Gastrocnemius medialis (tissue), 4 donors: ENCODE measurements at regions not wholly inside any gene's neighbourhood (a gene's known extent, or its start where the extent isn't known, plus 50 kb on each side); places are given as distances from the start of the nearest gene placed in this dataset.

Source experiments
- POLR2A ChIP-seq, 2 donors: fragments of 450-650 bp; IDR thresholded peaks; one replicate each; pipeline ENCODE4 v1.6.1; 2017; ENCODE audit warnings: antibody characterized with exemption in 2 of 2, mild to moderate bottlenecking in 2 of 2, moderate library complexity in 2 of 2
- TF ChIP-seq, protein P1 (sequence below), 5 experiments: fragments of 450-650 bp in 3 of 5; fragments of 200-600 bp in 2 of 5; sonication (generic) in 2 of 5; IDR thresholded peaks in 4 of 5; conservative IDR thresholded peaks in 1 of 5; 1 replicate in 4 of 5; 2 replicates in 1 of 5; pipeline ENCODE4 v1.5.1; 2016 to 2019; ENCODE audit warnings: antibody characterized with exemption in 5 of 5, mild to moderate bottlenecking in 3 of 5, moderate library complexity in 3 of 5

DNA sequence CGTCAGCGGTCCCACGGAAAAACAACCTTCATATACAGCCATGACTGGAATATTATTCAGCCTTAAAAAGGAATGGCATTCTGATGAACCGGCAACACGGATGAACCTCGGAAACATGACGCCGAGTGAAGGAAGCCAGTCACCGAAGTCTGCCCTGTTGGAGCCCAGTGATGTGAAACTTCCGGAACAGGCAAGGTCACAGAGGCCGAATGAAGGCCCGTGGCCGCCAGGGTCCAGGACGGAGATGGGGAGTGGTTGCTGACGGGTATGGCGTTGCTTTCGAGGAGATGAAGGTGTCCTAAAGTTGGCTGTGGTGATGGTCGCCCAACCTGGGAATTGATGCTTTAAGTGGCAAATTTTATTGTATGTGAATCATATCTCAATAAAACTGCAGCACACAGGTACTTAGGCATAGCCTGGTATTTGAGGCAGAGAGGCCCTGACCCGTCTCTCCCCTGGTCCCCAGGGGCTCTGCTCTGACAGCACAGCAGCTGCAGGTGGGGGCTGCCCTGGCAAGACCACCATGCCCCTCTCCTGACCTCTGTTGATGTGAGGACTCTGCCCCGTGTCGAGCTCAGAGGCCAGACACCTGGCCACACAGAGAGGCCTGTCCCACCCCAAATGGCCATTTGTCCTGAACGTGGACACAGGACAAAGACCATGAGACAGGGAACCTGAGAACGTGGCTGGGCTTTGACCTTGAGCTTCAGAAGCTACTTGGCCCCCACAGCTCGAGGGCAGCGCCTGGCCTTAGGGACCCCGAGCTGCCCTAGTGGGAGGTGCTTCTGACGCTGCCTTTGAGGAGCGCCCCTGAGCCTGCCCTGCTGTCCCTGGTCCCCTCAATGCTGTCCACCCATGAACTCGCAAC, 1090.8 kb downstream of the BRD1 start:
- no peak for TF ChIP-seq POLR2A (IDR thresholded peaks at IDR 0.05)
- TF ChIP-seq, protein P1, sequence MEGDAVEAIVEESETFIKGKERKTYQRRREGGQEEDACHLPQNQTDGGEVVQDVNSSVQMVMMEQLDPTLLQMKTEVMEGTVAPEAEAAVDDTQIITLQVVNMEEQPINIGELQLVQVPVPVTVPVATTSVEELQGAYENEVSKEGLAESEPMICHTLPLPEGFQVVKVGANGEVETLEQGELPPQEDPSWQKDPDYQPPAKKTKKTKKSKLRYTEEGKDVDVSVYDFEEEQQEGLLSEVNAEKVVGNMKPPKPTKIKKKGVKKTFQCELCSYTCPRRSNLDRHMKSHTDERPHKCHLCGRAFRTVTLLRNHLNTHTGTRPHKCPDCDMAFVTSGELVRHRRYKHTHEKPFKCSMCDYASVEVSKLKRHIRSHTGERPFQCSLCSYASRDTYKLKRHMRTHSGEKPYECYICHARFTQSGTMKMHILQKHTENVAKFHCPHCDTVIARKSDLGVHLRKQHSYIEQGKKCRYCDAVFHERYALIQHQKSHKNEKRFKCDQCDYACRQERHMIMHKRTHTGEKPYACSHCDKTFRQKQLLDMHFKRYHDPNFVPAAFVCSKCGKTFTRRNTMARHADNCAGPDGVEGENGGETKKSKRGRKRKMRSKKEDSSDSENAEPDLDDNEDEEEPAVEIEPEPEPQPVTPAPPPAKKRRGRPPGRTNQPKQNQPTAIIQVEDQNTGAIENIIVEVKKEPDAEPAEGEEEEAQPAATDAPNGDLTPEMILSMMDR (IDR thresholded peaks at IDR 0.05 in 4 of 5, conservative IDR thresholded peaks at IDR 0.05 in 1 of 5) = no peak
